ENCODE measurements at regions not wholly inside any gene's neighbourhood (a gene's known extent, or its start where the extent isn't known, plus 50 kb on each side); places are given as distances from the start of the nearest gene placed in this dataset.
"Not testable (repeated sequence)": the region's sequence is repeated elsewhere in the genome, so short reads cannot be mapped to it uniquely, and the experiment has no call there.

DNA sequence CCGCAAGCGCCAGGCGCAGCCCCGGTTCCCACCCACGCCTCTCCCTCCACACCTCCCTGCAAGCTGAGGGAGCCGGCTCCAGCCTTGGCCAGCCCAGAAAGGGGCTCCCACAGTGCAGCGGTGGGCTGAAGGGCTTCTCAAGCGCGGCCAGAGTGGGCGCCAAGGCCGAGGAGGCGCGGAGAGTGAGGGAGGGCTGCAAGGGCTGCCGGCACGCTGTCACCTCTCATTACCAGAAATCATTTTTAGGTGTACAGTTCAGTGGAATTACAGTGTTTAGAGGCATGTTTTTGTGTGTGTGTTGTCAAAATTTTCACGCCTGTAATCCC, 94.8 kb upstream of the KDM7A start:
- not testable (repeated sequence) for TF ChIP-seq ZNF274 (IDR thresholded peaks at IDR 0.05; ENCODE audit: low read depth, low read length); YY1 (IDR thresholded peaks at IDR 0.05; ENCODE audit: insufficient read depth, insufficient read length); SUZ12 (IDR thresholded peaks at IDR 0.05; ENCODE audit: extremely low read depth, insufficient read depth, insufficient read length)
